Spleen (tissue), 7 donors: ENCODE measurements at regions not wholly inside any gene's neighbourhood (a gene's known extent, or its start where the extent isn't known, plus 50 kb on each side); places are given as distances from the start of the nearest gene placed in this dataset.

Experiments used
- CTCF ChIP-seq, 11 experiments: fragments of 200-600 bp in 7 of 11; fragments of 450-650 bp in 4 of 11; sonication (generic) in 4 of 11; IDR thresholded peaks in 8 of 11; conservative IDR thresholded peaks in 3 of 11; 1 replicate in 7 of 11; 2 replicates in 4 of 11; pipeline versions ENCODE4 v1.4.0 to v1.8.0; 2016 to 2021; ENCODE audit warnings: antibody characterized with exemption in 11 of 11, inconsistent platforms in 4 of 11, mild to moderate bottlenecking in 1 of 11
- POLR2A ChIP-seq, 3 donors: fragments of 450-650 bp; IDR thresholded peaks; one replicate each; pipeline ENCODE4 v1.5.1; 2017; ENCODE audit warnings: antibody characterized with exemption in 3 of 3, mild to moderate bottlenecking in 1 of 3
- POLR2AphosphoS5 ChIP-seq, 3 donors: sonication (generic); formaldehyde crosslinking; IDR thresholded peaks; one replicate each; pipeline ENCODE4 v1.5.1; 2017; ENCODE audit warnings: antibody characterized with exemption in 3 of 3
- donor health status: DM: no; HTN: no; CAD: no; lungs with moderate emphysema.
- donor health status: DM: no; HTN: no; CAD: no.
- donor health status: DM: no; HTN: no; CAD: no.

DNA sequence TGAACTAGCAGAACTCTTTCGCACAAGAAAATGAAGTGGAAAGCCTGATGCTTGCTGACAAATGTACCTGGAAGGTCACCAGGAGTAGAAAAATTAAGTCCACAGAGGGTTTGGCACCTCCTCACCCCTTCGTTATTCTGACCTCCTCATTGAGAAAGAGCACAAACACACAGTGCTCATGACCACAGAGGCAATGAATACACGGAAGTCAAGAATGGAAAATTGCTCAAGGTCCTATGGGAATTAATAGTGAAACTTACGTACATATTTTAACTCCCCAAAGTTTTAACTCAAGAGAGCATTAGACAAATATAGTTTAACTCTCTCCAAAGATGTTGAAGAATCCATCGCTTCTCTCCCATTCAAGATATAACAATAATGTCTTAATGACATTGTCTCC lies 83.6 kb upstream of the CAMK2D start:
- no peak for TF ChIP-seq CTCF (IDR thresholded peaks at IDR 0.05 in 8 of 11, conservative IDR thresholded peaks at IDR 0.05 in 3 of 11)
- TF ChIP-seq POLR2AphosphoS5 (IDR thresholded peaks at IDR 0.05), result no peak
- TF ChIP-seq POLR2A (IDR thresholded peaks at IDR 0.05), result no peak
